GM12874 (cell line): ENCODE measurements at regions not wholly inside any gene's neighbourhood (a gene's known extent, or its start where the extent isn't known, plus 50 kb on each side); places are given as distances from the start of the nearest gene placed in this dataset.

Experiments used
- TF ChIP-seq, protein P1 (sequence below): IDR thresholded peaks from 2 replicates; pipeline ENCODE4 v1.5.1; 2011; ENCODE audit warnings: low read depth, mild to moderate bottlenecking, control low read depth, low read length, moderate library complexity; ENCODE audit not compliant: insufficient read depth

DNA sequence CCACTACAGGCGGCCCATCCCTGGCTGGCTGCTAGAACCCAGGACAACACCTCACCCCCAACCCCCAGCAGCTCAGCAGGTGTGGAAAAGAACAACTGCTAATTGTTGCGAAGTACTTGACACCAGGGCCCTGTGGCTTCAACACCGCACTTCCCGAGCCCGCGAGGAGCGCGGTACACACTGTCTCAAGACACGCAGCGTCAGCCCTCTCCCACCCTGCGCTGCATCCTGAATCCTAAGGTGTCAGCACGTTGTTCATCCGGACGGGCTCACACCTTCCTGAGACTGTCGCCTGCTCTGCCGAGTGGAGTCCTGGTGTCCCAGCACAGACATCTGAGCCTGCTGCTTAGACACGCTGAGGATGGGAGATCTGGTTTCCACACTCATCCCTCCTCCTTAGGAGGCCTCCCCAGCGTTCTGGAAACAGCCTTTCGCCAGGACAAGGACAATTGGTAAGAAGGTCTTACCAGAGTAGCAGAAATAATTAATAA is 1336.2 kb downstream of the BRD1 start:
- TF ChIP-seq, protein P1, sequence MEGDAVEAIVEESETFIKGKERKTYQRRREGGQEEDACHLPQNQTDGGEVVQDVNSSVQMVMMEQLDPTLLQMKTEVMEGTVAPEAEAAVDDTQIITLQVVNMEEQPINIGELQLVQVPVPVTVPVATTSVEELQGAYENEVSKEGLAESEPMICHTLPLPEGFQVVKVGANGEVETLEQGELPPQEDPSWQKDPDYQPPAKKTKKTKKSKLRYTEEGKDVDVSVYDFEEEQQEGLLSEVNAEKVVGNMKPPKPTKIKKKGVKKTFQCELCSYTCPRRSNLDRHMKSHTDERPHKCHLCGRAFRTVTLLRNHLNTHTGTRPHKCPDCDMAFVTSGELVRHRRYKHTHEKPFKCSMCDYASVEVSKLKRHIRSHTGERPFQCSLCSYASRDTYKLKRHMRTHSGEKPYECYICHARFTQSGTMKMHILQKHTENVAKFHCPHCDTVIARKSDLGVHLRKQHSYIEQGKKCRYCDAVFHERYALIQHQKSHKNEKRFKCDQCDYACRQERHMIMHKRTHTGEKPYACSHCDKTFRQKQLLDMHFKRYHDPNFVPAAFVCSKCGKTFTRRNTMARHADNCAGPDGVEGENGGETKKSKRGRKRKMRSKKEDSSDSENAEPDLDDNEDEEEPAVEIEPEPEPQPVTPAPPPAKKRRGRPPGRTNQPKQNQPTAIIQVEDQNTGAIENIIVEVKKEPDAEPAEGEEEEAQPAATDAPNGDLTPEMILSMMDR = no peak

- TF ChIP-seq, protein P1 = no peak
Measured at GRCh38 chr22:48490500-48491411, 1336.9 kb downstream of the BRD1 start.

DNA sequence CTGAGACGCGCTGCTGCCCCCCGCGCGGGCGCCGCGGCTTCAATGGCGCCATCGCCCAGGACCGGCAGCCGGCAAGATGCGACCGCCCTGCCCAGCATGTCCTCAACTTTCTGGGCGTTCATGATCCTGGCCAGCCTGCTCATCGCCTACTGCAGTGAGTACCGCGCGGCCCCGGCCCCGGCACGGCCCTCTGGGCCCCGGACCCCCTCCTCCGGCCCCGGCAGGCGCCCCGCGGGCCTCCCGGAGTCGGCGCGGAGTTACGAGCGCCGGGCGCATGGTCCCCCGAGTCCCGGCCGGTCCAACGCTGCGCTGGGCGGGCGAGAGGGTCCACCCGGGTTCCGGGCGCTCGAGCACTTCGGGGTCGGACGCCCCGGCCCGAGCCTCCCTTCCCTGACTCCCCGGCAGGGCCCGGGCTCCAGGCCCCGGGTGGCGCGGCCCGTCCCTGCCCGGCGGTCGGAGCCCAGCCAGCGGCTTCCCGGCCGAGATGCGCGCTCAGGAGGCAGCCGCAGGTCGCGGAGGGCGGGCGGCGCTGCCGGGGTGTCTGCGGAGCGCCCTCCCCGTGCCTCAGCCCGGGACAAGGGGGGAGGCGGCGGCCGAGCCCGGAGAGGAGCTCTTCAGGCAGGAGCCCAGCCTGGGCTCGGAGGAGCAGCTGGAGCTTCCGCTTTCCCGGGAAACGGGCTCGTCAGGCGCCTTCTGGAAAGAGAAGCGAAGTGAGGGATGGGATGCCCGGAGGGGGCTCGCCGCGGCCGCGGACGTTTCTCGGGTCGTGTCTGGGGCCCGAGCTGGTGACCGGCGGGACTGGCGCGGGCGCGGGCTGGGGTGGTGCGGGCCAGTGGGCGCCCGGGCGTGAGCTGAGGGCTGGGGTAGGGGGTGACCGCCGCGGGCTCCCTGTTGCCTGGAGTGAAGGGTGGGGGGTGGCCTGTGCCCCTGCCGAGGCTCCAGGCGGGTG is 1337.8 kb downstream of the BRD1 start:
- TF ChIP-seq, protein P1 = no peak

DNA sequence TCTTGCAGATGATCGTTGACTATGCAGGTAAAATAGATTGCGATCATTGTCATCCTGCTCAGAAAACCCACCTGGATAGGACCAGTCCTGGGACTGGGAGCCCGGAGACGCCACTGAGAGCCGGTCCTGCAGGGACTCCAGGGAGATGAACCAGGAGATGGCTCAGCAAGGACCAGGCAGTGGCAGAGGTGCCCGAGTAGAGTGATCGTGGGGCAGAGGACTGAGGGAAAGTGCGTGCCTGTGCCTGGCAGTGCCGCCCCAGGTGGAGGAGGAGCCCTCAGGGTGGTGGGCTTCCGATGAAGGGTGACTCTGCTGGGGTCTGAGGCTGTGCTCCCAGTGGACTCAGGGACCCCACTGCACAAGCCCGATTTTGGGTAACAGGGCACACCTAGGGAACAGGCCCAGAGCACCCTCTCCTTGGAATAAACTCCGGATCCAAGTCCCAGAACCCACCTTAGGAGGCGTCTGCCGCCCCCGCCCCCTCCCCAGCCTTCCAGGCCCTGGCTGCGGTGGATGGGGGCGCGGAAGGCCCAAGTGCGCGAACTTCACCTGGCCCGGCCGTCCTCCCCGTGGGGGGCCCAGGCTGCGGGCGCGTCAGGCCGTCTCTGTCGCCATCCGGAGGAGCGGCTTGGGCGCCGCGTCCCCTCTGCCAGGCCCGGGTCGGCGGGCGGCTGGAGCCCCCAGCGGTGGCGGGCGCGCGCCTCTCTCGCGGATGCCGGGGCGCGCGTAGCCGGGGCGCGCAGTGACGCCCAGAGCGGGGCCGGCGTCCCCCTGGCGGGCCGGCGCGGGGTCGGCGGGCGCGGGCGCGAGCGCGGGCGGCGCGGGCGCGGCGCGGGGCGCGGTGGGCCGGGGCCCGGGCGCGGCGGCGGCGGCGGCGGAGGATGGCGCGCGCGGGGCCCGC is 1338.8 kb downstream of the BRD1 start:
- TF ChIP-seq, protein P1 = no peak

GRCh38 chr22:48488149-48488551 is 1339.5 kb downstream of the BRD1 start:
- TF ChIP-seq, protein P1 = no peak

- TF ChIP-seq, protein P1 = no peak
Measured at GRCh38 chr22:48486558-48486957, 1341.1 kb downstream of the BRD1 start.
